DMS153 (cell line): ENCODE measurements at regions not wholly inside any gene's neighbourhood (a gene's known extent, or its start where the extent isn't known, plus 50 kb on each side); places are given as distances from the start of the nearest gene placed in this dataset.
A peak's percentile ranks its signal among the peaks of the same experiment; 100 is the strongest.
"Not testable (repeated sequence)": the region's sequence is repeated elsewhere in the genome, so short reads cannot be mapped to it uniquely, and the experiment has no call there.

Experiments
- DNase-seq: peaks from one replicate; lab custom pipeline; 2025; lab: John Stamatoyannopoulos, UW

DNA sequence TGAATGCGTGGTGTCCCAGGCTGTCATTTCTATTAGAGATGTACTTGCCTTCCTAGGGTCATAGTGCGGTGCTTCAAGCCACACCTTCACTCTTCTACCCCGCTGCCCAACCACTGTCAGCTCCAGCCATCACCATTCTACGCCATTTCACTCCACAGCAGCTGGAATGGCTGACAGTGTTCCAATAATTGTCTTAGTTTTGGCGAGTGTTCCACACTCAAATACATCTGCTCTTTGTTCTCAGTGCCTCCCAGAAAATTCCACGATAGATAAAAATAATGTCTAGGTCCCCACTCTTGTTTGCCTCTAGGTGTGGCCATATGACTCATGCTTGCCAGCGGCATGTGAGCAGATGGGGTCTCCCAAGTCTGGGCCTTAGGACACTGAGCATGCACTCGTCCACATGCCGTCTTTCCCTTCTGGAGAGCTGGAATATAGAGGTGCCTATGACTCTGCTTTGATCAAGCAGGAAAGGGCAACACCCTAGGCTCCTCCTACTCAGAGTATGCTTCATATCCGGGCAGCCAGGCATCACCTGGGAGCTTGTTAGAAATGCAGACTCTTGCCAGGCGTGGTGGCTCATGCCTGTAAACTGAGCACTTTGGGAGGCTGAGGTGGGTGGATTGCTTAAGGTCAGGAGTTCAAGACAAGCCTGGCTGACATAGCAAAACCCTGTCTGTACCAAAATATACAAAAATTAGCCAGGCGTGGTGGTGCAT lies 163.0 kb downstream of the BRMS1L start:
- DNase-seq, result no peak

DNA sequence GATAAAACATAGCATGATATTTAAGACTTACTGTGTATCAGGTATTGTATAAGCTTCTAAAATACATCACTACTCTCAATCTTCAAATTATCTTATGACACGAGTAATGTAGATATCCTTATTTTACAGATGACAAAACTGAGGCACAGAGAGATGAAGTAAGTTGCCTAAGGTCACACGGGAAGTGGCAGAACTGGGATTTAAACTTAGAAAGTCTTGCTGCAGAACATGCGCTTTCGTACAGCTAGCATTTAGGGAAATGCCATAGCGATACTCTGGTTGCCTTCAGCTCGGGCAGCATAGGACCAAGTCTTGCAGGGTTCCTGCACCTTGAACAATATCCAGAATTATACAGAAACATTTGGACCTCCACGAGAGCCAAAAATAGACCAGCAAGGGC lies 162.4 kb downstream of the BRMS1L start:
- no peak for DNase-seq

- DNase-seq, result no peak
These were observed 161.6 kb downstream of the BRMS1L start for GRCh38 chr14:35987731-35988130.

DNA sequence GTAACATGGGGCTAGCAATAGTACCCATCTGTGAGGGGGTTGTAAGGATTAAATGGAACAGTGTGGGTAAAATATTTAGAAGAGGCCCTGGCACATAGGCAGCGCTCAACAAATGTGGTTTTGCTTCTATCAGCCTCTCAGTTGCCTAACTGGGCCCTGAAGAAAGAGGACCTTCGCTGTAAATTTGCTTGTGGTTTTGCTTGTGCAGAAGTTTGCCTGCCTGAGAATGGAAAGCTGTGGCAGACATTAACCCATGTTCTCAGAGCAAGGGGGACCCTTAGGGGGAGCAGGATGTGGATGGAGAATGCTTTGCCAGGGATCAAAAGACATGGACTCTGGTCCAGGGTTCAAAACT lies 160.1 kb downstream of the BRMS1L start:
- no peak for DNase-seq

DNA sequence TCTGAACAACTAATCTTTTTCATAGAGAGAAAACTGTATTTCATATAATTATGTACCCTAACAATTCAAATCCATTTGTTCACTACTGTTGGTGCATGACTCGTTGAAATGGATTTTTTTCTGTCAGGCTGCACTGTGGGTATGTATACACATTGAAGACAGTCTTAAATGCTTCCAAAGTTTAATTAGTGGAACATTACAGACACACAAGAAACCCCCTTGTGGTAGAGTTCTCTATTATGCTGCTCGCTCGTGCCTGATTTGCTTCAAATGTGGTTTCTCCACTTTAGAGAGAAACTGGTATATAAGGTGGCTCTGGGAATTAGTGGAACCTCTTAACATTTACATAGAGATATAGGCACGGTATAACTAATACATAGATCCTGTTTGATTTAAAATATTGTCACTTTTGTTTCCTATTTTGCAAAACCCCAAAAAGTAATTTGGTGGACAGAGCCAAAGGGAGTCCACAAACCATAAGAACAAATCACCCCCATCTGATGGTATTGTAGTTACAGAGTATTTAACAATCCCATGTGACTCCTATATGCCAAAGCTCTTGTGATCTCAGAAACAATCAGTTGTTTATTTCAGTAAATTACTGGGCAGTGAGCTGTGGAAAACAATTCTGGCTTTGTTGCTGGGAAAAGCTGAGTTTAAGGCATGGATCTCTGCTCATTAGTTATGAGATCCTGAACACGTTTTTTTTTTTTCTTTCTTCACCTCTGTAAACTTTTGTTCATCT lies 159.5 kb downstream of the BRMS1L start:
- no peak for DNase-seq

- no peak for DNase-seq
These were observed 153.4 kb downstream of the BRMS1L start for GRCh38 chr14:35979531-35979930.

DNA sequence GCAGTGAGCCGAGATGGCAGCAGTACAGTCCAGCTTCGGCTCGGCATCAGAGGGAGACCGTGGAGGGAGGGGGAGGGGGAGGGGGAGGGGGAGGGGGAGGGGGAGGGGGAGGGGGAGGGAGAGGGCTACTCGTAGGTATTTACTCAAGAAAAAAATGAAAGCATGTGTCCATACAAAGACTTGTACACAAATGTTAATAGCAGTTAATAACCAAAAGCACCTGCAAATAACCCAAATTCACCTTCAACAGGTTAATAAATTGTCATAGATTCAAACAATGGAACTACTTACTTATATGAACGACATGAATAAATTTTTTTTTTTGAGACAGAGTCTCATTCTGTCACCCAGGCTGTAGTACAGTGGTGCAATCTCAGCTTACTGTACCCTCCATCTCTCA lies 152.4 kb downstream of the BRMS1L start:
- DNase-seq, result no peak

DNA sequence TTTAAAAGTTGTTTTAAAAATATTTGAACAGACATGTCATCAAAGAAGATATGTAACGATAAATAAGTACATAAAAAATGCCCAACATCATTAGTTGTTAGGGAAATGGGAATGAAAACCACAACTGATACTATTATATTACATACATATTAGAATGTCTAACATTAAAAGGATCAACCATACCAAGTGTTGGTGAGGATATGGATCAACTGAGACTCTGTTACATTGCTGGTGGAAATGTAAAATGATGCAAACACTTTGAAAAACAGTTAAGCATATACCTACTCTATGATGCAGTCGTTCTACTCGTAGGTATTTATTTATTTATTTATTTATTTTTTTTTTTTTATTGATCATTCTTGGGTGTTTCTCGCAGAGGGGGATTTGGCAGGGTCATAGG lies 149.7 kb downstream of the BRMS1L start:
- DNase-seq, result no peak

DNA sequence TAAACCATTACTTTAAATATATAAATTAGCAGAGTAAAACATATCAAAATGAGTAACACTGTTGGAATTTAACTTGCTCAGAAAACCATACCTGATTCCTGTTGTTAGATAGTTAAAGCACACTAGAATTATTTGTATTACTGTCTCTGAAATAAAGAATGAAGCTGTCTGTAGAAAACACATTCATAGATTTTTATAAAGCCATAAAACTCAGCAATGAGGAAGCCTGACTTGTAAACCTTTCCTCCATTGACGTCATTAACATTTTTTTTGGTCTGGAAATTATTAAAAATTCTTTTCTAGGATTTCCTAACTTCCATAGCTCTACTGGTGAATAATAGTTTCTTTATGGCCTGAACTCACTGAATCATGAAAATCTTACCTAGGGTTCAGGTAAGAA lies 147.6 kb downstream of the BRMS1L start:
- no peak for DNase-seq

- DNase-seq, result no peak
These were observed 146.0 kb downstream of the BRMS1L start for GRCh38 chr14:35971965-35972630.

DNA sequence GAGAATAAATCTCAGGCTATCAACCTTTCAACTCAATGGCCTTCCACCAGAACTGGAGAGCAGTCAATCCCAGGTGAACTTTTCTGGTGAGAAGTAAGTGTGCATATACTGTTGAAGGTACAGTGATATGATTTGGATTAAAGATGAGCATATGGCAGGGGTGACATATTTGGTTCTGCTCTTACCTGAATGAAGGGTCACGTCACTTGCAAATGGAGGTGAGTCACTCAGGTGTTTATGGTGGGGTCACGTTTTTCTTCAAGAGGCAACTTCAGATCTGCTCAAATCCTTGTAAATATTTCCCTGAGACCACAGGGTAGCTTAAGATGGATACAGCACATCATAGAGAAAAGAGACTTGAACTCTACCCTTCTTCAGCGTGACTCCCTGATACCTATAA lies 143.2 kb downstream of the BRMS1L start:
- no peak for DNase-seq

GRCh38 chr14:35965400-35965799 lies 139.3 kb downstream of the BRMS1L start:
- DNase-seq, result no peak

- no peak for DNase-seq
These were observed 138.7 kb downstream of the BRMS1L start for GRCh38 chr14:35964697-35965286.

DNA sequence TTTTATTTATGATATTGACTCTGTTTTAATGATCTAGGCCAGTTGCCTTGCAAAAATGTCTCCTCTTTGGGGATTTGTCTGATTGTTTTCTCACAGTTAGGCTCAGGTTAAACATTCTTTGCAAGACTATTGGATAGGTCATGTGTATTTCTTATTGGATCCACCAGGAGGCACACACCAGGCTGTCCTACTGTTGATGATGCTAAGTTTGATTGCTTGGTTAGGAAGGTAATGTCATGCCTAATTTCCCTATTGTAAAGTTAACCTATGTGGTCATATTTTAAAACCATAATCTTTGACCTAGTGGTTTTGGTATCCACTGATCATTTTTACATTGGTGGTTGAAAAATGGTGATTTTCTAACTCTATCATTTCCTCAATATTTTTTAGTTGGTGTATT lies 137.1 kb downstream of the BRMS1L start:
- no peak for DNase-seq

- DNase-seq, result no peak
These were observed 135.6 kb downstream of the BRMS1L start for GRCh38 chr14:35961697-35962274.

DNA sequence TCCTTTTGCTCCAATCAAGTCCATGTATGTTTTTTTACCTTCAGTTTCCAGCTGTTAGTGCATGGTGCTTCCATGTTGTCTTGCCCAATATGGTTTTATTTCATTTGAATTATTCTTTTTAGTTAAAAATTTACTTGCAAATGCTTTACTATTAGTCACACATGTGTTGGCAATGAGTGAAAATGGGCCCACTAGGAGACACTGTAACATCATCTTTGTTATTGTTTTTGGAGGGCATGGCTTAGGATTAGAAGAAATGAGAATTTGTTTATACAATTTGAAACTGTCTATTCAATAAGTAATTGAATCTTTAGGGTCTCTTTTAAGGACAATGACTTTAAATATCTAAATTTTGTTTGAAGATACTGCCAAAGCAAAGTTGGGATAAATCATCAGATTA lies 133.7 kb downstream of the BRMS1L start:
- DNase-seq, result no peak

- no peak for DNase-seq
These were observed 132.4 kb downstream of the BRMS1L start for GRCh38 chr14:35958499-35958898.

DNA sequence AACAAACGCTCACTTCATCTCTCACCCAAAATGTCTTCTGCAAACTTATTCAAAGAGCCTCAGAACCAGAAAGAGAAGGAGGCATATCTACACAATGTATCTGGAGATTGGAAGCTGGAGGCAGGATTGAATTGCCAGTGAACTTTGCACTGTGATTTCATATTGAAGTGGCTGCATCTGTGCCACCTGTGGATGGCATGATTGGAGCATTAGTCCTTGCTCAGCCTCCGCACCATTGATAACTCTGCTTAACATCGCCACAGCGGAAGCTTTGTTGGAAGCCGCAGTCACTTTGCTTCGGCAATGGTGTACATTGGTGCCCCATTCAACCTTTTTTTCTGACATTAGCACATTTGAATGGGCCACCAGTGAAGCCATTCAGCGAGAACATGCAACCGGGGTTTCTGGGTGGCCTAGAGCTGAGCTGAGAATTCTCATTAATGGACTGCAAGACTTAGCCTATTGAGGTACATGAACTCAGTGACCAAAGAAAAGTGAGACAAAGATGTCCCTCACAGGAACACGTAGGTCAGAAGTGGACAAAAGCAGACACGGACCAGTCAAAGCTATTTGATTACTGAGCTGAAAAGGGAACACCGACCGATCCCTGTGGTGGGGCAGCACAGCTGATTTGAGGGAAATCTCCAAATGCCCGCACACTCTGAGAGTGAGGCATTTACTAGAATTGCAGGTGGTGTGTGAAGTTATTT lies 130.4 kb downstream of the BRMS1L start:
- no peak for DNase-seq

DNA sequence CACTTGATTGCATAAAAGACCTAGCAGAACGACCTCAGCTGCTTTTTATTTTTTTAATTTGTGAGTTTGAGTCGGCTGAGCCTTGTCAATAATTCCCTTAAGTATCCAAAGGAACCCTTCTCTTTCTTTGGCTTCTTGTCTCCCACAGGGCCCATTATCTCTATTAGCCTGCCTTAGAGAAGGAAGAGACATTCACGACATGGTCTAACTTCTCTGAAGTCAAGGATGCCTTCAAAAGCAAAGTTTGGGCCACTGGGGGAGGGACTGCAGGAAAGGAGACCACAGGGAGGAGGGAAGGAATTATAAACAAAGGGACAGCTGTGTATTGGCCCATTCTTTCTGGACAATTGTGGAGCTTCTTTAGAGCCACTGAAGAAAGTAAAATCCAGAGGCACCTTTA lies 126.4 kb downstream of the BRMS1L start:
- DNase-seq, result no peak

DNA sequence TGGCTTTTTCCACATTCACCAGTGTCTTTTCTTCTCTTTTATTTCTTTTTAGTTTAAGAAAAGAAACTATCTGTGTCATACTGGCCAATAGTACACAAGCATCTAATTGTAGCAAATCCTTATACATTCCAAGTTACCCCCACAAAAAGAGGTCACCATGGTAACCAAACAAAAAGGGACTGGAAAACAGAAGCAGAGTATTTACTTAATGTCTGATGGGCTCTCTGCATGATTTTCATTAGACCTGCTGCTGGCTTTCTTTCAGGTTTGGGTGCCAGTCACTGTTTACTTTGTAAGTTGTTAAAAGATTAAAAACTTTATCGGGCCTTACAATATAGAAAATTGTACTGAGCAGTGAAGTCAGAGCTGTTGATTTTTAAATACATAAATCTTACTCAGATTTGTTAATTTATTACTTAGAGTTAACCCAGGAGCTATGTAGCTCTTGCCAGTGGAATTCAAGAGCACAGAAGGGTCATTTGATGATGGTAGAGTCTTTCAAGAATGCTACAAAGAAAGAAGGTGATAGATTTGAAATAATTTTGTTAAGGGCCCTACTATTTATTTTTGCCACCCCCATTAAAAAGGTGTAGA lies 123.9 kb downstream of the BRMS1L start:
- DNase-seq, result peak; percentile 78

DNA sequence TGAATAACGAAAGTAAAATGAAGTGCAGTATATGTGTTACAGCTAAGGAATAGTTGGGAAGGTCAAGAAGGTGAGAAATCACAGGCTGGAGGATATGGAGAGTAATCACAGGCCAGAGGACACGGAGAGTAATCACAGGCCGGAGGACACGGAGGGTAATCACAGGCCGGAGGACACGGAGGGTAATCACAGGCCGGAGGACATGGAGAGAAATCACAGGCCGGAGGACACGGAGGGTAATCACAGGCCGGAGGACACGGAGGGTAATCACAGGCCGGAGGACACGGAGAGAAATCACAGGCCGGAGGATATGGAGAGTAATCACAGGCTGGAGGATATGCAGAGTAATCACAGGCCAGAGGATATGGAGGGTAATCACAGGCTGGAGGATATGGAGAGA lies 121.8 kb downstream of the BRMS1L start:
- not testable (repeated sequence) for DNase-seq

DNA sequence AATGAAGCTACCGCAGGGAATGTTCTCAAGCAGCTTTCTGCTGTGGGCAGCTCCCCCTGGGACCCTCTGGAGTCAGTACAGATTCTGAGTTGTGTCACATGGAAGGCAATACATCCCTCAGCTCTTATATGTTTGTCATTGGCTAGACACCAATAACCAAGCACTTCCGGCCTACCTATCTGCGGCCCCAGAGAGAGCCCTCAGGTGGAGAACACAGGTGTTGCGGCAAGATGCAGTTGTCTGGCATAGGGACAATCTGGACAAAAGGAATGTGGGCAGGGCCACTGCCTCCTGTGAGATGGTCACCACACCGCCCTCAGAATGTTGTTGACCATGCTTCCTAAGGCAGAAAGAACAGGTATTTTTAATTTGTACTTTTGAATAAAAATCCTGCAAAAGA lies 118.7 kb downstream of the BRMS1L start:
- no peak for DNase-seq
